8988T (cell line): ENCODE measurements at regions not wholly inside any gene's neighbourhood (a gene's known extent, or its start where the extent isn't known, plus 50 kb on each side); places are given as distances from the start of the nearest gene placed in this dataset.
A peak's percentile ranks its signal among the peaks of the same experiment; 100 is the strongest.
"Not testable (repeated sequence)": the region's sequence is repeated elsewhere in the genome, so short reads cannot be mapped to it uniquely, and the experiment has no call there.

ENCODE experiments used
- DNase-seq: peaks from one replicate; pipeline ENCODE4 v3.0.0; 2011

- no peak for DNase-seq
Observed at GRCh38 chr9:129430940-129431643, 189.8 kb downstream of the C9orf50 start.

GRCh38 chr9:129428864-129429577 is 191.9 kb downstream of the C9orf50 start:
- DNase-seq, result no peak

GRCh38 chr9:129427149-129427548 is 193.8 kb downstream of the C9orf50 start:
- DNase-seq, result no peak

GRCh38 chr9:129423755-129424154 is 197.1 kb downstream of the C9orf50 start:
- DNase-seq, result not testable (repeated sequence)

- DNase-seq, result no peak
Observed at GRCh38 chr9:129423216-129423615, 197.7 kb downstream of the C9orf50 start.

- no peak for DNase-seq
Observed at GRCh38 chr9:129422843-129423192, 198.1 kb downstream of the C9orf50 start.

- DNase-seq, result no peak
Observed at GRCh38 chr9:129422032-129422842, 198.7 kb downstream of the C9orf50 start.

GRCh38 chr9:129421371-129421770 is 199.5 kb downstream of the C9orf50 start:
- DNase-seq, result no peak

- no peak for DNase-seq
Observed at GRCh38 chr9:129420721-129421120, 200.2 kb downstream of the C9orf50 start.

- DNase-seq, result no peak
Observed at GRCh38 chr9:129419382-129419899, 201.5 kb downstream of the C9orf50 start.

- no peak for DNase-seq
Observed at GRCh38 chr9:129418451-129418850, 202.4 kb downstream of the C9orf50 start.

- no peak for DNase-seq
Observed at GRCh38 chr9:129416821-129417539, 203.9 kb downstream of the C9orf50 start.

GRCh38 chr9:129415942-129416651 is 204.8 kb downstream of the C9orf50 start:
- no peak for DNase-seq

- DNase-seq, result no peak
Observed at GRCh38 chr9:129414993-129415941, 205.6 kb downstream of the C9orf50 start.

GRCh38 chr9:129414377-129414992 is 206.4 kb downstream of the C9orf50 start:
- DNase-seq, result no peak

GRCh38 chr9:129413537-129414376 is 207.1 kb downstream of the C9orf50 start:
- DNase-seq, result peak; percentile 98

GRCh38 chr9:129412814-129413536 is 207.9 kb downstream of the C9orf50 start:
- DNase-seq, result no peak

- not testable (repeated sequence) for DNase-seq
Observed at GRCh38 chr9:129412176-129412813, 208.6 kb downstream of the C9orf50 start.
